LNCAP (cell line): ENCODE measurements at regions not wholly inside any gene's neighbourhood (a gene's known extent, or its start where the extent isn't known, plus 50 kb on each side); places are given as distances from the start of the nearest gene placed in this dataset.

Source experiments
- CTCF ChIP-seq: fragments of 450-650 bp; IDR thresholded peaks from 2 replicates; pipeline ENCODE4 v1.5.1; 2017; ENCODE audit warnings: mild to moderate bottlenecking

- no peak for TF ChIP-seq CTCF
Measured at GRCh38 chr3:110133971-110134370, 796.6 kb upstream of the DPPA4 start.

- TF ChIP-seq CTCF: no peak
Measured at GRCh38 chr3:110139048-110139447, 801.7 kb upstream of the DPPA4 start.

- no peak for TF ChIP-seq CTCF
Measured at GRCh38 chr3:110139821-110140220, 802.5 kb upstream of the DPPA4 start.

GRCh38 chr3:110149763-110150162, 812.4 kb upstream of the DPPA4 start:
- no peak for TF ChIP-seq CTCF

- no peak for TF ChIP-seq CTCF
Measured at GRCh38 chr3:110157221-110157620, 819.9 kb upstream of the DPPA4 start.

GRCh38 chr3:110164632-110165369, 827.5 kb upstream of the DPPA4 start:
- TF ChIP-seq CTCF: no peak

GRCh38 chr3:110165370-110165743, 828.0 kb upstream of the DPPA4 start:
- no peak for TF ChIP-seq CTCF

GRCh38 chr3:110165753-110166152, 828.4 kb upstream of the DPPA4 start:
- no peak for TF ChIP-seq CTCF
